SK-N-SH treated with all-trans-retinoic acid at 6 μM for 48 hours (cell line): ENCODE measurements at regions not wholly inside any gene's neighbourhood (a gene's known extent, or its start where the extent isn't known, plus 50 kb on each side); places are given as distances from the start of the nearest gene placed in this dataset.

ENCODE experiments used
- ARNTL ChIP-seq: fragments of 450-650 bp; formaldehyde crosslinking; IDR thresholded peaks from 2 replicates; pipeline ENCODE4 v1.5.0; 2020; ENCODE audit warnings: low read depth, mild to moderate bottlenecking, moderate library complexity, borderline replicate concordance
- CREB5 ChIP-seq: fragments of 250-450 bp; sonication (Bioruptor Pico); IDR thresholded peaks from 2 replicates; pipeline ENCODE4 v1.5.1; 2020; ENCODE audit warnings: low read depth, mild to moderate bottlenecking, moderate library complexity
- CSRNP3 ChIP-seq: fragments of 250-450 bp; sonication (Bioruptor Pico); IDR thresholded peaks from 2 replicates; pipeline ENCODE4 v1.5.1; 2021; ENCODE audit warnings: mild to moderate bottlenecking, moderate library complexity
- ESRRG ChIP-seq: fragments of 250-450 bp; sonication (Bioruptor Pico); IDR thresholded peaks from 2 replicates; pipeline ENCODE4 v1.6.1; 2021; ENCODE audit warnings: mild to moderate bottlenecking
- PATZ1 ChIP-seq: fragments of 250-450 bp; sonication (Bioruptor Pico); IDR thresholded peaks from 2 replicates; pipeline ENCODE4 v1.8.0; 2020; ENCODE audit warnings: mild to moderate bottlenecking, moderate library complexity, borderline replicate concordance
- PPARA ChIP-seq: fragments of 250-450 bp; sonication (Bioruptor Pico); IDR thresholded peaks from 2 replicates; pipeline ENCODE4 v1.5.0; 2020; ENCODE audit warnings: mild to moderate bottlenecking, borderline replicate concordance
- RARB ChIP-seq: fragments of 250-450 bp; sonication (Bioruptor Pico); IDR thresholded peaks from 2 replicates; pipeline ENCODE4 v1.8.0; 2021; ENCODE audit warnings: mild to moderate bottlenecking, moderate library complexity
- SNAI2 ChIP-seq: fragments of 250-450 bp; sonication (Bioruptor Pico); IDR thresholded peaks from 2 replicates; pipeline ENCODE4 v1.5.0; 2020; ENCODE audit warnings: mild to moderate bottlenecking, moderate library complexity
- ZC3H10 ChIP-seq: fragments of 250-450 bp; sonication (Bioruptor Pico); IDR thresholded peaks from 2 replicates; pipeline ENCODE4 v1.5.1; 2021; ENCODE audit warnings: mild to moderate bottlenecking, moderate library complexity
- ZFP30 ChIP-seq: fragments of 450-650 bp; formaldehyde crosslinking; IDR thresholded peaks from 2 replicates; pipeline ENCODE4 v1.5.0; 2022; ENCODE audit warnings: mild to moderate bottlenecking, moderate library complexity
- ZNF565 ChIP-seq: fragments of 450-650 bp; formaldehyde crosslinking; conservative IDR thresholded peaks from 2 replicates; pipeline ENCODE4 v1.5.0; 2020; ENCODE audit warnings: low read depth, mild to moderate bottlenecking, moderate library complexity
- ZNF70 ChIP-seq: fragments of 450-650 bp; formaldehyde crosslinking; IDR thresholded peaks from 2 replicates; pipeline ENCODE4 v1.5.0; 2020; ENCODE audit warnings: mild to moderate bottlenecking, moderate library complexity

- TF ChIP-seq ZFP30 (CRISPR knock-in tag) (no peak), SNAI2 (CRISPR knock-in tag) (no peak), CREB5 (CRISPR knock-in tag) (no peak), ESRRG (CRISPR knock-in tag) (no peak), ZC3H10 (no peak), ARNTL (no peak), CSRNP3 (CRISPR knock-in tag) (no peak), PPARA (CRISPR knock-in tag) (no peak), PATZ1 (CRISPR knock-in tag) (no peak), ZNF70 (no peak), RARB (CRISPR knock-in tag) (no peak), ZNF565 (CRISPR knock-in tag) (no peak)
Measured at GRCh38 chr2:191567206-191567605, 110.7 kb upstream of the NABP1 start.
